LNCaP clone FGC (cell line): ENCODE measurements at regions not wholly inside any gene's neighbourhood (a gene's known extent, or its start where the extent isn't known, plus 50 kb on each side); places are given as distances from the start of the nearest gene placed in this dataset.

Source experiments
- DNase-seq: peaks from one replicate; pipeline ENCODE4 v3.0.0-alpha.2; 2011; ENCODE audit warnings: low read depth
- H3K4me3 ChIP-seq: 2 replicates; pipeline ENCODE4 v1.5.1; 2011; ENCODE audit warnings: mild to moderate bottlenecking, low read depth, low read length, control low read depth
- TF ChIP-seq, protein P1 (sequence below): IDR thresholded peaks from 2 replicates; pipeline ENCODE4 v1.5.1; 2012; ENCODE audit warnings: mild to moderate bottlenecking; ENCODE audit not compliant: control insufficient read depth, insufficient read depth; ENCODE audit errors: extremely low read depth

DNA sequence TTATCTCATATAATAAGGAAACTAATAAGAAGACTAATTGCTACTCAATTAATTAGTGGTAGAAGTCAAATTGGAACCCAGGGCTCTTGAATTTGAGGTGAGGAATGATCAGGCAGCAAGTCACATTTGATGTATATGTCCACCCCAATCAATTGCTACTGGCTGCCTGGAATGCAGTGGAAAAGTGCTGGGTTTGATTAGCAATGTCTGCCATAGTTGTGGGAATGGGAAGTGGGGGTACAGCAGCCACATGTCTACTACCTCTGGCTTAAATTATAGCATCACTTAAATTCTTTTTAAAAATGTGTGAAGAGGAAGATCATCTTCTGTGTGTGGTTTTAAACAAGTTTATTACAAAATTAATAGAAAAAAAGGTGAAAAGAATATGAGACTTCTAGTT, 50.8 kb upstream of the NAV2 start:
- H3K4me3 ChIP-seq, result no peak overlapping the region
- no peak for DNase-seq
- TF ChIP-seq, protein P1, sequence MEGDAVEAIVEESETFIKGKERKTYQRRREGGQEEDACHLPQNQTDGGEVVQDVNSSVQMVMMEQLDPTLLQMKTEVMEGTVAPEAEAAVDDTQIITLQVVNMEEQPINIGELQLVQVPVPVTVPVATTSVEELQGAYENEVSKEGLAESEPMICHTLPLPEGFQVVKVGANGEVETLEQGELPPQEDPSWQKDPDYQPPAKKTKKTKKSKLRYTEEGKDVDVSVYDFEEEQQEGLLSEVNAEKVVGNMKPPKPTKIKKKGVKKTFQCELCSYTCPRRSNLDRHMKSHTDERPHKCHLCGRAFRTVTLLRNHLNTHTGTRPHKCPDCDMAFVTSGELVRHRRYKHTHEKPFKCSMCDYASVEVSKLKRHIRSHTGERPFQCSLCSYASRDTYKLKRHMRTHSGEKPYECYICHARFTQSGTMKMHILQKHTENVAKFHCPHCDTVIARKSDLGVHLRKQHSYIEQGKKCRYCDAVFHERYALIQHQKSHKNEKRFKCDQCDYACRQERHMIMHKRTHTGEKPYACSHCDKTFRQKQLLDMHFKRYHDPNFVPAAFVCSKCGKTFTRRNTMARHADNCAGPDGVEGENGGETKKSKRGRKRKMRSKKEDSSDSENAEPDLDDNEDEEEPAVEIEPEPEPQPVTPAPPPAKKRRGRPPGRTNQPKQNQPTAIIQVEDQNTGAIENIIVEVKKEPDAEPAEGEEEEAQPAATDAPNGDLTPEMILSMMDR, result no peak

DNA sequence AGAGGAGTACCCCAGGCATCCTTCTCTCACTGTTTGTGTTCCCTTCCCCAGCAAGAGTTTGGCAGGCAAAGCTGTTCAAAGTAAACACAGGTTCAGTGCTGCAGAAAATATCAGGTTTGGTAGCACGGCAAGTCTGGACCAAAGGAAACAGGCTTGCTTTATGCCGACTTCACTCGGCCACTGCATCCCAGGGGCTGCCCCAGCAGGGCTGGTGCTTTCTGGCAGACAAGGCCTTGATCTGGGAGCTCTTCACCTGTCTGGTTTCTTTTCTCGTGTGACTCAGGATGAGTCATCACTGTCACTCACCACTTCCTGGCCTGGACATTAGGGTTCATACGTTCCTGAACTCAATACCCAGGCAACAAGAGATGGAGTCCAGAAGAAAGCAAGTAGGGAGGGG, 52.6 kb upstream of the NAV2 start:
- no peak overlapping the region for H3K4me3 ChIP-seq
- TF ChIP-seq, protein P1, result no peak
- DNase-seq, result no peak

DNA sequence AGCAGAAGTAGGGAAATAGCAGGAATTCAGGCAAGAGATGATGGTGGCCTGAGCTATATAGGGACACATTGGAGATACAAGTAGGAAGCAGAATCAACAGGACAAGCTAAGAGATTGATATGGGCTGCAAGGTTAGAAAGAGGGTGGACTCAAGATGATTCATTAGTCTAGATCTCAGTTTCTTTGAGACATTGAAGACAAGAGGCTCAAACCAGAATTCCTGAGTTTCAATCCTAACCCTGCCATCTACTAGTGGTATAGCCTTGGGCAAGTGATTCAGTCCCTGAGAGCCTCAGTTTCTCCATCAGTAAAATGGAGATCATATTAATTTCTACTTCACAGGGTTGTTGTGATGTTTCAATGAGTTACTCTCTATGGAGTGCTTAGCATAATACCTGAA, 53.1 kb upstream of the NAV2 start:
- DNase-seq, result no peak
- H3K4me3 ChIP-seq, result no peak overlapping the region
- TF ChIP-seq, protein P1, result no peak

DNA sequence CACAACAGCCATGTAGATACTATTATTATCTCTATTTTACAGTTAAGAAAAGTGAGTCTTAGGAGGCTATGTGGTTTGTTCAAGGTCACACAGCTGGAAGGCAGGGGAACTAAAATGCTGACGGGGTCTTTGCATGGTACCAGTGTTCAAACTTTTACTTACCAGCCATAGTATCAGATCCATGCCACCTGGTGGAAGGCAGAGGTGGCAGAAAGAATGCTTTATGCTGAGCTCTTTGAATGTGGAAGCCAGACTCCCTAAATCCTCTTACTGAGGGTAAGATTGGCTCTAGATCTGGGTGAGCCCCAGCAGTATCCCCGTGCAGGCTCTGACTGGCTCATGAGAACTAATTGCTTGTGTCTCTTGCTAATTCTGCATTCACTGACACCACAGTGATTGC, 54.3 kb upstream of the NAV2 start:
- DNase-seq, result no peak
- TF ChIP-seq, protein P1, result no peak
- H3K4me3 ChIP-seq, result no peak overlapping the region

DNA sequence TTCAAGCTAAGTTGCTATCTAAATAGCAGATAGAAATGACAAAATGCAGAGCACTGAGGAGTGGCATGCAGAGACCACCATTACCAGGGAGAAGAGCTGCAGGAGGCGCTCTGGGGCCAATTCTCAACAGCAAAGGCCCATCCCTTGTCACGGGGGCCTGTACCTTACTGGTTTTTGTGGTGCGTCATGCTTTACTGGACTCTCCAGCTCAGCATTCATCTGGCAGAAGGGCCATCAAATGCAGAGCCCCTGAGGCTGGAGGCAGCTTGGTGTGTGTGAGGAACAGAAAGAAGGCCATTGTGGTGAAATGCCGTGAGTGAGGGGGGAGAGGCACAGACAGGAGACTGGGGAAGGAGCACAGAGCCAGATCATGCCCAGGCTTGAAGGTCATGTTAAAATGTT, 56.5 kb upstream of the NAV2 start:
- DNase-seq, result no peak
- TF ChIP-seq, protein P1, result no peak

DNA sequence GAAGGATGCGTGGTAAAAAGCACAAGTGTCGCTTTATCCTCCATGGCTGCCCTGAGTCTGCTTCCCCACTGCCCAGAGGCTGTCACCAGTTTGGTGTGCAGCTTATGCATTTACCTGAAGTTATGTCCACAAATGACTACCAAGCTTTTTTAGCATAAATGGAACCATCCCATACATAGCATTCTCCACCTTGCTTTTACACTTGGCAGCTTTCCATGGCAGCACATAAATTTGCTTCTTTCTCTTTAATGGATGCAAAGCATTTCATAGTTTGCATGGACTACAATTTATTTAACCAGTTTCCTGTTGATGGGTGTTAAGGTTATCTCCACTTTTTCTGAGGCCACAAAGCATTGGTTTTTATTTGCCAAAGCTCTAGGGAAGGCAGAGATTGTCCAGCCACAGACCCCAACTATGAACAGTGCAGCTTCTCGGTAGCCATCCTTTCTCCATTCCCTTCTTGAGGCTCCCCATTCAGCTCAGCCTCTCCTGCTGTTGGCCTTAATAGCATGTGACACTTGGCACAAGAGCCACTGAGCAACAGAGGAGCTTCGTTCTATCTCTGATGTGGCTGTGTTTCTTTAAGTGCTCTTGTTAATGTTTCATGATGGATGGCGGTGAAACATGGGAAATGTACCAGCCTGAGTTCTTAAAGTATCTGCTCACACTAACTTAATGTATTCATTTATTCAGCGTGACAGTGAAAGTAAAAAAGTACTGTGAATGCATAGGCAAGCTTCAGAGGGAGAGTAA, 59.8 kb upstream of the NAV2 start:
- no peak overlapping the region for H3K4me3 ChIP-seq
- DNase-seq, result no peak
- TF ChIP-seq, protein P1, result no peak

More for the DNA sequence above, 56.5 kb upstream of the NAV2 start:
- no peak overlapping the region for H3K4me3 ChIP-seq

DNA sequence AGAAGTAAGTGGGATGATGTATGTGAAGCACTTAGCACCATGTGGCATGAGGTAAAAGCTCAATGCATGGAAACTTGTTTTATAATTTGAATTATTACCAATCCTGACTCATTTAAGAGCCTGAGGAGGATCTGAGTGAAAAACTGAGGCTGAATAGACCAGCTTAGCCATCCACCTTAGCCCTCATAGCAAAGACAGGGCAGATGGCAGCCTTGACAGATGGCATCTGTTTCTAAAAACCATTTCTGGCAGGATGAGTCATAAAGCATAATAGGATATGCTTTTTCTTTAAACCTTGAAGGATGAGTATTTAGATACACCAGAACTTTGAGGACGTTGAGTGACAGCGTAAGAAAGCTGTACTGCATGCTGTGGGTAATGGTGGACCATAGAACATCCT, 61.0 kb upstream of the NAV2 start:
- H3K4me3 ChIP-seq, result no peak overlapping the region
- DNase-seq, result no peak
- TF ChIP-seq, protein P1, result no peak
